WTC11 (cell line): ENCODE measurements at regions not wholly inside any gene's neighbourhood (a gene's known extent, or its start where the extent isn't known, plus 50 kb on each side); places are given as distances from the start of the nearest gene placed in this dataset.

Experiments
- CREM ChIP-seq: sonication (generic); formaldehyde crosslinking; IDR thresholded peaks from 2 replicates; pipeline ENCODE4 v1.8.1; 2022; ENCODE audit warnings: mild to moderate bottlenecking, missing genetic modification reagents, moderate library complexity
- CTCF ChIP-seq: fragments of 200-600 bp; IDR thresholded peaks from 2 replicates; pipeline ENCODE4 v1.8.0; 2022; ENCODE audit warnings: antibody characterized with exemption
- ETV6 ChIP-seq: sonication (generic); formaldehyde crosslinking; IDR thresholded peaks from 2 replicates; pipeline ENCODE4 v1.8.1; 2022; ENCODE audit warnings: mild to moderate bottlenecking, missing genetic modification reagents
- GRHL2 ChIP-seq: fragments of 250-450 bp; sonication (Bioruptor Pico); IDR thresholded peaks from 2 replicates; pipeline ENCODE4 v1.8.0; 2022; ENCODE audit warnings: mild to moderate bottlenecking, moderate library complexity; ENCODE audit not compliant: insufficient replicate concordance, severe bottlenecking
- MAX ChIP-seq: sonication (generic); formaldehyde crosslinking; IDR thresholded peaks from 2 replicates; pipeline ENCODE4 v1.8.0; 2022; ENCODE audit warnings: mild to moderate bottlenecking, missing genetic modification reagents
- ZNF263 ChIP-seq: sonication (generic); formaldehyde crosslinking; IDR thresholded peaks from 2 replicates; pipeline ENCODE4 v1.8.1; 2022; ENCODE audit warnings: low read depth, mild to moderate bottlenecking, moderate library complexity, missing genetic modification reagents

- TF ChIP-seq CTCF (no peak), CREM (no peak), MAX (CRISPR knock-in tag) (no peak), GRHL2 (CRISPR knock-in tag) (no peak), ETV6 (CRISPR knock-in tag) (no peak), ZNF263 (CRISPR knock-in tag) (no peak)
These were observed 64.6 kb upstream of the C1orf21 start for GRCh38 chr1:184322253-184322652.
